ENCODE measurements at regions not wholly inside any gene's neighbourhood (a gene's known extent, or its start where the extent isn't known, plus 50 kb on each side); places are given as distances from the start of the nearest gene placed in this dataset.

DNA sequence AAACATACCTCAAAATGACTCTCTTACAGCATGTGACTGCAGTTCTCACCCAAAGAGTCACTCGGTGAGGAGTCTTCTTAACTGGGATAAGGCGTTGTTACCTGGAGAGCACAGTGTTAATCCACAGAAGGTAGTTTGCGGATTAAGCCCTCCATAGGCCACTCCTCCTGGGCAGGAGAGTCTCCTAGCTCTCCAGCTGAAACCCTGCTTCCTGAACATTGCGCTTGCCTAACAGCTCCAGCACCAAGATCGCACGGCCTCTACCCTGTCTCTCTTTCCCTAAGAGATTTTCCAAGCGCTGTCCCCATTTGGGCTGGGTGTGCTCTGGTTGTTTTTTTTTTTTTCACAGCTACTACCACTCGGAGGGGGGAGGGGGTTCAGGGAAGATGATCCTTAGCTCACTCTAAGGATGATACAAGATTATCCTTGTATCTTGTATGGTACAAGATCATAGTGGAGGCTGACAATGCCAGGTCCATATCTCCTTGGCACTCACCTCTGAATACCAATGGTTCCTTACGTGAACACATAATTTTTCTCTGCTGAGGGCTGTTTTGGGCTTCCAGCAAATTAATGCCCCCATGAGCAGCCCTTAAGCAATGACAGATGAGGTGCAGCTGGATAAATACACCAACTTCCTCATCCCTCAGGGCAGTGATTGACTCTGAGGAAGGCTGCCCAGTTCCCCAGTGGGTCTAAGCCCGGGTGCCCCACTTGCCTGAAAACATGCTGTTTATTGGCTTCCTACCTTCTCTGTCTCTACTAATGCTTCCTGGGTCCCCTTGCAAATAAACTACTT, 185.2 kb upstream of the TSC22D2 start:
- H3K4me2 ChIP-seq (ENCODE audit: low read length), result no peak overlapping the region
- no peak overlapping the region for H3K4me3 ChIP-seq (ENCODE audit: low read length)
- H3K9me2 ChIP-seq (replicated peaks; ENCODE audit: low read length), result no peaks in the 10 kb centered on the region
- H3K9ac ChIP-seq (ENCODE audit: low read length), result no peak overlapping the region
- H3K79me2 ChIP-seq (ENCODE audit: low read length), result no peaks in the 10 kb centered on the region
- TF ChIP-seq, protein P1, sequence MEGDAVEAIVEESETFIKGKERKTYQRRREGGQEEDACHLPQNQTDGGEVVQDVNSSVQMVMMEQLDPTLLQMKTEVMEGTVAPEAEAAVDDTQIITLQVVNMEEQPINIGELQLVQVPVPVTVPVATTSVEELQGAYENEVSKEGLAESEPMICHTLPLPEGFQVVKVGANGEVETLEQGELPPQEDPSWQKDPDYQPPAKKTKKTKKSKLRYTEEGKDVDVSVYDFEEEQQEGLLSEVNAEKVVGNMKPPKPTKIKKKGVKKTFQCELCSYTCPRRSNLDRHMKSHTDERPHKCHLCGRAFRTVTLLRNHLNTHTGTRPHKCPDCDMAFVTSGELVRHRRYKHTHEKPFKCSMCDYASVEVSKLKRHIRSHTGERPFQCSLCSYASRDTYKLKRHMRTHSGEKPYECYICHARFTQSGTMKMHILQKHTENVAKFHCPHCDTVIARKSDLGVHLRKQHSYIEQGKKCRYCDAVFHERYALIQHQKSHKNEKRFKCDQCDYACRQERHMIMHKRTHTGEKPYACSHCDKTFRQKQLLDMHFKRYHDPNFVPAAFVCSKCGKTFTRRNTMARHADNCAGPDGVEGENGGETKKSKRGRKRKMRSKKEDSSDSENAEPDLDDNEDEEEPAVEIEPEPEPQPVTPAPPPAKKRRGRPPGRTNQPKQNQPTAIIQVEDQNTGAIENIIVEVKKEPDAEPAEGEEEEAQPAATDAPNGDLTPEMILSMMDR (conservative IDR thresholded peaks at IDR 0.05; ENCODE audit: low read depth, low read length), result no peak
- TF ChIP-seq EZH2 (IDR thresholded peaks at IDR 0.05; ENCODE audit: low read length, unreplicated experiment), result no peak
- TF ChIP-seq EZH2phosphoT487 (IDR thresholded peaks at IDR 0.05; ENCODE audit: borderline replicate concordance, low read length), result no peak
- ATAC-seq (no peak), DNase-seq (no peak)
- H4K20me1 ChIP-seq (ENCODE audit: low read length), result no peaks in the 10 kb centered on the region
- H3K9me3 ChIP-seq (ENCODE audit: low read length), result no peaks in the 10 kb centered on the region
- H3K36me3 ChIP-seq (ENCODE audit: low read depth, low read length), result no peaks in the 10 kb centered on the region
- no peak overlapping the region for H3K27ac ChIP-seq (ENCODE audit: low read length)
- ChIA-PET POLR2A (ENCODE audit: unreplicated experiment) (interaction anchor here (0.7 kb wide), 1 partner anchor 19 kb away, joined by 3 read pairs; no protein-coding TSS in a partner anchor), CTCF (no interaction called here)
- 0 out of 2 replicates have a peak, but pooled peaks cover 1% of the 10 kb centered on the region for H3K4me1 ChIP-seq (ENCODE audit: insufficient read depth, low read length)
- no peak overlapping the region for H2AFZ ChIP-seq (ENCODE audit: low read length)
- intact Hi-C loops (cut with micrococcal nuclease), result no loop called here
- H3K27me3 ChIP-seq (ENCODE audit: low read length), result no peaks in the 10 kb centered on the region
- BruUV-seq (replicated peaks), result no TSS peak
- H3F3A ChIP-seq (ENCODE audit: low read length, unreplicated experiment), result no peaks in the 10 kb centered on the region

DNA sequence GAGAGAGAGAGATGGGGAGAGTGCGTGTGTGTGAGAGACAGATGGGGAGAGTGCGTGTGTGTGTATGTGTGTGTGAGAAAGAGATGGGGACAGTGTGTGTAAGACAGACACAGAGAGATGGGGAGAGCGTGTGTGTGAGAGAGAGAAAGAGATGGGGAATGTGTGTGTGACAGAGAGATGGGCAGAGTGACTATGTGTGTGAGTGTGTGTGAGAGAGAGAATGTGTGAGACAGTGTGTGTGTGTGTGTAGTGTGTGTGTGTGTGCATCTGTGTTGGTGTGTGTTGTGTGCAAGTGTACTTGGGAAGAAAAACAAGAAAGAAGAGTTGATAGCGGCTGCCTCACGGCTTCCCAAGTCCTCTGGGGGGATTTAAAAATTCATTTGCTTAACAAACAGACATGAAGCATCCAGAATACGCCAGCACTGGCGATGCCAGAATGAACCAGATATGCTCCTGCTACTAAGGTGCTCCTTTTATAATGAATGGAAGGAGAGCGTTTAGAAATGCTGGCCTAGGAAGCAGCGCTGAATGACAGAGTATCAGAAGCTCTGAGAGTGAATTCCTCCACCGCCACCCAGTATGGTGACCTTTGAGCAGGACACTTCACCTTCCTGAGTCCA, 186.1 kb upstream of the TSC22D2 start:
- H3K4me3 ChIP-seq (ENCODE audit: low read length), result no peak overlapping the region
- no peaks in the 10 kb centered on the region for H3K27me3 ChIP-seq (ENCODE audit: low read length)
- no peaks in the 10 kb centered on the region for H3K36me3 ChIP-seq (ENCODE audit: low read depth, low read length)
- H3K9me2 ChIP-seq (replicated peaks; ENCODE audit: low read length), result no peaks in the 10 kb centered on the region
- no peak overlapping the region for H3K9ac ChIP-seq (ENCODE audit: low read length)
- no peak overlapping the region for H3K27ac ChIP-seq (ENCODE audit: low read length)
- no TSS peak for BruUV-seq (replicated peaks)
- TF ChIP-seq EZH2phosphoT487 (IDR thresholded peaks at IDR 0.05; ENCODE audit: borderline replicate concordance, low read length) (no peak), EZH2 (IDR thresholded peaks at IDR 0.05; ENCODE audit: low read length, unreplicated experiment) (no peak)
- TF ChIP-seq, protein P1 (conservative IDR thresholded peaks at IDR 0.05; ENCODE audit: low read depth, low read length), result no peak
- H3F3A ChIP-seq (ENCODE audit: low read length, unreplicated experiment), result no peaks in the 10 kb centered on the region
- no peaks in the 10 kb centered on the region for H3K4me1 ChIP-seq (ENCODE audit: insufficient read depth, low read length)
- CTCF ChIA-PET, result no interaction called here
- no peaks in the 10 kb centered on the region for H3K9me3 ChIP-seq (ENCODE audit: low read length)
- intact Hi-C loops (cut with micrococcal nuclease), result loop anchor here (1.0 to 2.0 kb wide), 3 partner anchors 37 to 286 kb away; no protein-coding TSS in a partner anchor
- DNase-seq (no peak), ATAC-seq (no peak)
- H3K4me2 ChIP-seq (ENCODE audit: low read length), result no peak overlapping the region
- no peak overlapping the region for H2AFZ ChIP-seq (ENCODE audit: low read length)
- H3K79me2 ChIP-seq (ENCODE audit: low read length), result no peaks in the 10 kb centered on the region
- POLR2A ChIA-PET (ENCODE audit: unreplicated experiment), result no interaction called here
- no peaks in the 10 kb centered on the region for H4K20me1 ChIP-seq (ENCODE audit: low read length)
